Keratinocyte (primary cell): ENCODE measurements at regions not wholly inside any gene's neighbourhood (a gene's known extent, or its start where the extent isn't known, plus 50 kb on each side); places are given as distances from the start of the nearest gene placed in this dataset.

ENCODE experiments used
- DNase-seq: peaks from one replicate; pipeline ENCODE4 v3.0.0-alpha.2; 2011; ENCODE audit warnings: low read depth, missing footprints, low spot score
- FAIRE-seq: peaks from 2 replicates; lab custom pipeline; 2011; peaks lifted over from hg19 to GRCh38; lab: Jason Lieb, UNC
- H2AFZ ChIP-seq: 2 replicates; pipeline ENCODE4 v1.6.0; 2012; ENCODE audit warnings: low read length, control low read depth, inconsistent platforms; ENCODE audit not compliant: control insufficient read depth
- H3K27ac ChIP-seq: 2 replicates; pipeline ENCODE4 v1.5.1; 2011; ENCODE audit warnings: low read length; ENCODE audit not compliant: control insufficient read depth, insufficient read depth
- H3K27me3 ChIP-seq: 3 replicates; pipeline ENCODE4 v1.6.0; 2011; ENCODE audit warnings: low read length; ENCODE audit not compliant: control insufficient read depth, insufficient read depth; ENCODE audit errors: extremely low read depth
- H3K36me3 ChIP-seq, 2 experiments: 2 replicates in 1 of 2; 3 replicates in 1 of 2; pipeline ENCODE4 v1.5.1; 2011; ENCODE audit warnings: low read length in 2 of 2, mild to moderate bottlenecking in 1 of 2; ENCODE audit not compliant: control insufficient read depth in 2 of 2, insufficient read depth in 2 of 2; ENCODE audit errors: extremely low read depth in 1 of 2
- H3K4me1 ChIP-seq: 3 replicates; pipeline ENCODE4 v1.5.1; 2011; ENCODE audit warnings: low read length; ENCODE audit not compliant: control insufficient read depth, insufficient read depth; ENCODE audit errors: extremely low read depth
- H3K4me2 ChIP-seq: 3 replicates; pipeline ENCODE4 v1.6.0; 2011; ENCODE audit warnings: low read depth, low read length; ENCODE audit not compliant: control insufficient read depth, insufficient read depth; ENCODE audit errors: extremely low read depth
- H3K4me3 ChIP-seq, 3 experiments: fragments of 200-600 bp in 1 of 3; sonication (generic) in 1 of 3; 2 replicates in 2 of 3; 3 replicates in 1 of 3; pipeline ENCODE4 v1.5.1; 2011 to 2016; ENCODE audit warnings: low read length in 3 of 3, mild to moderate bottlenecking in 3 of 3, control low read depth in 2 of 3, inconsistent platforms in 1 of 3, low read depth in 1 of 3, mixed read lengths in 1 of 3, mixed run types in 1 of 3, moderate library complexity in 1 of 3; ENCODE audit not compliant: control insufficient read depth in 2 of 3, insufficient read depth in 2 of 3; ENCODE audit errors: extremely low read depth in 1 of 3
- H3K79me2 ChIP-seq: 2 replicates; pipeline ENCODE4 v1.6.0; 2012; ENCODE audit warnings: low read length; ENCODE audit not compliant: control insufficient read depth, insufficient read depth
- H3K9ac ChIP-seq: 3 replicates; pipeline ENCODE4 v1.6.0; 2011; ENCODE audit warnings: low read length; ENCODE audit not compliant: control insufficient read depth, insufficient read depth; ENCODE audit errors: extremely low read depth
- H3K9me1 ChIP-seq: 3 replicates; pipeline ENCODE4 v1.6.0; 2011; ENCODE audit warnings: low read length; ENCODE audit not compliant: control insufficient read depth, insufficient read depth; ENCODE audit errors: extremely low read depth
- H3K9me3 ChIP-seq: 2 replicates; pipeline ENCODE4 v1.5.1; 2012; ENCODE audit warnings: low read depth, low read length; ENCODE audit not compliant: control insufficient read depth
- H4K20me1 ChIP-seq: 3 replicates; pipeline ENCODE4 v1.6.0; 2011; ENCODE audit warnings: low read length; ENCODE audit not compliant: control insufficient read depth, insufficient read depth; ENCODE audit errors: extremely low read depth
- EZH2 ChIP-seq: IDR thresholded peaks from one replicate; pipeline ENCODE4 v1.6.1; 2012; ENCODE audit warnings: inconsistent platforms, mild to moderate bottlenecking, low read length, moderate library complexity
- dilution Hi-C: fragments of 300-500 bp; cut with MboI; formaldehyde crosslinking; loops from one replicate; pipeline ENCODE4 v1.7.0; 2020; ENCODE audit warnings: low sequenced_read_pairs; ENCODE audit not compliant: extremely low pct_ligation_motif_present
- TF ChIP-seq, protein P1 (sequence below), 3 experiments: IDR thresholded peaks in 1 of 3; conservative IDR thresholded peaks in 1 of 3; optimal IDR thresholded peaks in 1 of 3; 2 replicates in 2 of 3; 3 replicates in 1 of 3; pipeline versions ENCODE3 to v1.5.1; 2011; ENCODE audit warnings: low read length in 3 of 3, mild to moderate bottlenecking in 3 of 3, moderate library complexity in 2 of 3, control low read depth in 1 of 3, inconsistent platforms in 1 of 3; ENCODE audit not compliant: insufficient read depth in 2 of 3; ENCODE audit errors: extremely low read depth in 1 of 3

GRCh38 chr5:170443624-170444023 is 54.5 kb upstream of the KCNMB1 start:
- FAIRE-seq (no peak), DNase-seq (no peak)
- Histone ChIP-seq H3K27me3 (no peaks in the 10 kb centered on the region), H3K4me3 (no peak overlapping the region), H3K79me2 (no peaks in the 10 kb centered on the region), H2AFZ (no peak overlapping the region), H3K4me1 (no peaks in the 10 kb centered on the region), H3K9me3 (no peaks in the 10 kb centered on the region), H3K36me3 (no peaks in the 10 kb centered on the region), H3K27ac (no peak overlapping the region), H3K4me2 (no peak overlapping the region), H4K20me1 (no peaks in the 10 kb centered on the region), H3K9ac (no peak overlapping the region), H3K9me1 (no peaks in the 10 kb centered on the region)
- TF ChIP-seq EZH2: no peak
- TF ChIP-seq, protein P1, sequence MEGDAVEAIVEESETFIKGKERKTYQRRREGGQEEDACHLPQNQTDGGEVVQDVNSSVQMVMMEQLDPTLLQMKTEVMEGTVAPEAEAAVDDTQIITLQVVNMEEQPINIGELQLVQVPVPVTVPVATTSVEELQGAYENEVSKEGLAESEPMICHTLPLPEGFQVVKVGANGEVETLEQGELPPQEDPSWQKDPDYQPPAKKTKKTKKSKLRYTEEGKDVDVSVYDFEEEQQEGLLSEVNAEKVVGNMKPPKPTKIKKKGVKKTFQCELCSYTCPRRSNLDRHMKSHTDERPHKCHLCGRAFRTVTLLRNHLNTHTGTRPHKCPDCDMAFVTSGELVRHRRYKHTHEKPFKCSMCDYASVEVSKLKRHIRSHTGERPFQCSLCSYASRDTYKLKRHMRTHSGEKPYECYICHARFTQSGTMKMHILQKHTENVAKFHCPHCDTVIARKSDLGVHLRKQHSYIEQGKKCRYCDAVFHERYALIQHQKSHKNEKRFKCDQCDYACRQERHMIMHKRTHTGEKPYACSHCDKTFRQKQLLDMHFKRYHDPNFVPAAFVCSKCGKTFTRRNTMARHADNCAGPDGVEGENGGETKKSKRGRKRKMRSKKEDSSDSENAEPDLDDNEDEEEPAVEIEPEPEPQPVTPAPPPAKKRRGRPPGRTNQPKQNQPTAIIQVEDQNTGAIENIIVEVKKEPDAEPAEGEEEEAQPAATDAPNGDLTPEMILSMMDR (optimal IDR thresholded peaks at IDR 0.05 in 1 of 3, IDR thresholded peaks at IDR 0.05 in 1 of 3, conservative IDR thresholded peaks at IDR 0.05 in 1 of 3; ENCODE audit: extremely low read depth in 1 of 3, insufficient read depth in 2 of 3, low read length in 3 of 3): no peak
- dilution Hi-C loops: no loop called here

DNA sequence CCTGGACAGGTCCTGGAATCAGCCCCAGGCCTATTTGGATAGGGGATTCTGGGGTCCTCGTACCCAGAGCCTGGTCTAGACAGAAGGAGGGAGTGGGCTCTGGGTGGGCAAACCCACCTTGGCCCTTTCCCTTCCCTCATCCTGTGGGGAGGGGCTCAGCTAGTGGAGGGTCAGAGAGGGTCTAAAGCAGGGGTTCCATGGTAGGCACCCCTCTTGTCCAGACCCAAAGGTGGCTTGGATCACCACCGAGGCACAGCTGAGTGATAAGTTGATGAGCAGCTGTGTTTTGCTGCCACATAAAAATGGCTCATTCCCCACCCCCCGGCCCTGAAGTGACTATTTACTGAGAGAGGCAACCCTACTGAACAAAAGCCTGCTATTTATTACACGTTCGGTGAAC is 53.8 kb upstream of the KCNMB1 start:
- Histone ChIP-seq H3K4me2 (no peak overlapping the region), H4K20me1 (no peaks in the 10 kb centered on the region), H3K36me3 (no peaks in the 10 kb centered on the region), H3K9me1 (no peaks in the 10 kb centered on the region), H3K27me3 (no peaks in the 10 kb centered on the region), H3K79me2 (no peaks in the 10 kb centered on the region), H3K27ac (no peak overlapping the region), H3K9me3 (no peaks in the 10 kb centered on the region), H3K4me1 (no peaks in the 10 kb centered on the region), H2AFZ (no peak overlapping the region), H3K4me3 (no peak overlapping the region), H3K9ac (no peak overlapping the region)
- DNase-seq (no peak), FAIRE-seq (no peak)
- TF ChIP-seq, protein P1 (optimal IDR thresholded peaks at IDR 0.05 in 1 of 3, IDR thresholded peaks at IDR 0.05 in 1 of 3, conservative IDR thresholded peaks at IDR 0.05 in 1 of 3; ENCODE audit: extremely low read depth in 1 of 3, insufficient read depth in 2 of 3, low read length in 3 of 3): no peak
- no peak for TF ChIP-seq EZH2
- dilution Hi-C loops: no loop called here
